Endothelial cell of umbilical vein (primary cell): ENCODE measurements at regions not wholly inside any gene's neighbourhood (a gene's known extent, or its start where the extent isn't known, plus 50 kb on each side); places are given as distances from the start of the nearest gene placed in this dataset.

Experiments
- BruUV-seq: library from RNA; stranded (reverse); fragments of 400-500 nt; replicated peaks from 2 replicates; lab custom pipeline; 2021; lab: Mats Ljungman, UMichigan
- CTCF ChIA-PET: fragments of 300-600, 350-600 bp; sonication (Branson Sonifier 250); formaldehyde crosslinking; loops from one replicate; lab custom pipeline; 2021; ENCODE audit warnings: antibody characterized with exemption, inconsistent platforms; lab: Charles Lee
- POLR2A ChIA-PET: fragments of 300-600, 350-600 bp; sonication (Branson Sonifier 250); formaldehyde crosslinking; loops from one replicate; lab custom pipeline; 2021; ENCODE audit warnings: antibody characterized with exemption, inconsistent platforms; lab: Charles Lee
- DNase-seq: peaks from one replicate; pipeline ENCODE4 v3.0.0-alpha.2; 2011; ENCODE audit warnings: low read depth, low spot score
- FAIRE-seq: peaks from 2 replicates; lab custom pipeline; 2011; peaks lifted over from hg19 to GRCh38; lab: Jason Lieb, UNC
- H2AFZ ChIP-seq: 2 replicates; pipeline ENCODE4 v1.6.0; 2012; ENCODE audit warnings: low read depth, low read length, control low read depth, inconsistent platforms
- H3K27ac ChIP-seq: 2 replicates; pipeline ENCODE4 v1.5.1; 2011; ENCODE audit warnings: low read depth, mild to moderate bottlenecking, control low read depth, low read length, moderate library complexity; ENCODE audit not compliant: insufficient read depth
- H3K27me3 ChIP-seq, 2 experiments: 2 replicates each; pipeline versions ENCODE4 v1.6.0 to v1.6.1; 2011; ENCODE audit warnings: low read length in 2 of 2, mixed read lengths in 1 of 2; ENCODE audit not compliant: control insufficient read depth in 2 of 2, insufficient read depth in 2 of 2
- H3K36me3 ChIP-seq, 2 experiments: 2 replicates in 1 of 2; 3 replicates in 1 of 2; pipeline ENCODE4 v1.5.1; 2011; ENCODE audit warnings: low read length in 2 of 2, mild to moderate bottlenecking in 1 of 2, moderate library complexity in 1 of 2; ENCODE audit not compliant: control insufficient read depth in 2 of 2, insufficient read depth in 2 of 2; ENCODE audit errors: extremely low read depth in 1 of 2
- H3K4me1 ChIP-seq: 3 replicates; pipeline ENCODE4 v1.5.1; 2011; ENCODE audit warnings: mild to moderate bottlenecking, low read length; ENCODE audit not compliant: control insufficient read depth, insufficient read depth; ENCODE audit errors: extremely low read depth
- H3K4me2 ChIP-seq: 2 replicates; pipeline ENCODE4 v1.6.1; 2011; ENCODE audit warnings: low read length, control low read depth, mixed read lengths; ENCODE audit not compliant: insufficient read depth
- H3K4me3 ChIP-seq, 3 experiments: fragments of 200-600 bp in 1 of 3; sonication (generic), shearing (Covaris generic) in 1 of 3; replicated peaks in 1 of 3; 2 replicates each; pipeline ENCODE4 v1.5.1; 2011 to 2016; ENCODE audit warnings: control low read depth in 3 of 3, low read length in 3 of 3, mild to moderate bottlenecking in 2 of 3, inconsistent platforms in 1 of 3, low read depth in 1 of 3, moderate library complexity in 1 of 3; ENCODE audit not compliant: insufficient read depth in 1 of 3
- H3K79me2 ChIP-seq: 2 replicates; pipeline ENCODE4 v1.6.0; 2012; ENCODE audit warnings: low read length, inconsistent platforms; ENCODE audit not compliant: control insufficient read depth, insufficient read depth
- H3K9ac ChIP-seq: replicated peaks from 2 replicates; pipeline ENCODE3; 2011; ENCODE audit warnings: low read length, control low read depth; ENCODE audit not compliant: insufficient read depth; ENCODE audit errors: extremely low read depth
- H3K9me1 ChIP-seq: replicated peaks from 3 replicates; pipeline ENCODE4 v1.6.0; 2011; ENCODE audit warnings: mild to moderate bottlenecking, low read length; ENCODE audit not compliant: control insufficient read depth, insufficient read depth; ENCODE audit errors: extremely low read depth
- H3K9me3 ChIP-seq: replicated peaks from 2 replicates; pipeline ENCODE4 v1.5.1; 2012; ENCODE audit warnings: low read length, inconsistent platforms; ENCODE audit not compliant: control insufficient read depth, insufficient read depth
- H4K20me1 ChIP-seq: replicated peaks from 2 replicates; pipeline ENCODE3; 2011; ENCODE audit warnings: mild to moderate bottlenecking, low read length; ENCODE audit not compliant: control insufficient read depth, insufficient read depth; ENCODE audit errors: extremely low read depth
- EZH2 ChIP-seq: IDR thresholded peaks from 2 replicates; pipeline ENCODE4 v1.6.1; 2012; ENCODE audit warnings: borderline replicate concordance, low read depth, mild to moderate bottlenecking, moderate library complexity, low read length, inconsistent platforms; ENCODE audit not compliant: severe bottlenecking
- FOS ChIP-seq: IDR thresholded peaks from 2 replicates; pipeline ENCODE4 v1.6.1; 2011; ENCODE audit warnings: mild to moderate bottlenecking, low read length, moderate library complexity, borderline replicate concordance; ENCODE audit not compliant: insufficient read depth
- GATA2 ChIP-seq: IDR thresholded peaks from 2 replicates; pipeline ENCODE4 v1.7.0; 2011; ENCODE audit warnings: low read depth, mild to moderate bottlenecking, moderate library complexity, mixed read lengths, low read length; ENCODE audit not compliant: insufficient read length, insufficient read depth
- JUN ChIP-seq: IDR thresholded peaks from 2 replicates; pipeline ENCODE4 v1.6.1; 2011; ENCODE audit warnings: borderline replicate concordance, low read depth; ENCODE audit not compliant: insufficient read length, insufficient read depth
- MYC ChIP-seq: IDR thresholded peaks from one replicate; pipeline ENCODE4 v1.6.1; 2011; ENCODE audit warnings: mild to moderate bottlenecking, low read depth, low read length
- POLR2A ChIP-seq: IDR thresholded peaks from 2 replicates; pipeline ENCODE4 v1.6.1; 2012; ENCODE audit warnings: low read depth, mild to moderate bottlenecking, control low read depth, low read length
- POLR2AphosphoS5 ChIP-seq: IDR thresholded peaks from 2 replicates; pipeline ENCODE4 v1.6.1; 2012; ENCODE audit warnings: low read depth, mild to moderate bottlenecking, control low read depth, low read length, moderate library complexity; ENCODE audit not compliant: insufficient read depth
- dilution Hi-C: fragments of 300-500 bp; cut with MboI; formaldehyde crosslinking; loops from one replicate; pipeline ENCODE4 v1.15.0; 2019; ENCODE audit warnings: low sequenced_read_pairs; ENCODE audit not compliant: extremely low pct_ligation_motif_present
- intact Hi-C: fragments of 100-400 bp; cut with micrococcal nuclease; formaldehyde crosslinking; loops from one replicate; pipeline ENCODE4 v1.10.0; 2022
- TF ChIP-seq, protein P1 (sequence below), 2 donors: IDR thresholded peaks; 1 replicate in 1 of 2; 2 replicates in 1 of 2; pipeline ENCODE4 v1.5.1; 2011; ENCODE audit warnings: low read length in 2 of 2, mild to moderate bottlenecking in 2 of 2, moderate library complexity in 2 of 2, control low read depth in 1 of 2, inconsistent platforms in 1 of 2, low read depth in 1 of 2; ENCODE audit not compliant: insufficient read depth in 1 of 2; ENCODE audit errors: extremely low read depth in 1 of 2
- TF ChIP-seq, protein P2 (sequence below): IDR thresholded peaks from 2 replicates; pipeline ENCODE4 v1.6.1; 2011; ENCODE audit not compliant: insufficient read depth, insufficient read length

GRCh38 chr12:89200217-89200616 lies 152.1 kb downstream of the DUSP6 start:
- Histone ChIP-seq H3K79me2 (no peaks in the 10 kb centered on the region), H3K27ac (no peak overlapping the region), H3K4me2 (no peak overlapping the region), H3K9ac (no peak overlapping the region), H2AFZ (no peak overlapping the region), H4K20me1 (no peaks in the 10 kb centered on the region), H3K4me3 (no peak overlapping the region), H3K27me3 (no peaks in the 10 kb centered on the region), H3K36me3 (no peaks in the 10 kb centered on the region), H3K9me3 (no peaks in the 10 kb centered on the region), H3K9me1 (no peaks in the 10 kb centered on the region), H3K4me1 (no peaks in the 10 kb centered on the region)
- TF ChIP-seq JUN, result no peak
- no peak for TF ChIP-seq MYC
- TF ChIP-seq, protein P1, sequence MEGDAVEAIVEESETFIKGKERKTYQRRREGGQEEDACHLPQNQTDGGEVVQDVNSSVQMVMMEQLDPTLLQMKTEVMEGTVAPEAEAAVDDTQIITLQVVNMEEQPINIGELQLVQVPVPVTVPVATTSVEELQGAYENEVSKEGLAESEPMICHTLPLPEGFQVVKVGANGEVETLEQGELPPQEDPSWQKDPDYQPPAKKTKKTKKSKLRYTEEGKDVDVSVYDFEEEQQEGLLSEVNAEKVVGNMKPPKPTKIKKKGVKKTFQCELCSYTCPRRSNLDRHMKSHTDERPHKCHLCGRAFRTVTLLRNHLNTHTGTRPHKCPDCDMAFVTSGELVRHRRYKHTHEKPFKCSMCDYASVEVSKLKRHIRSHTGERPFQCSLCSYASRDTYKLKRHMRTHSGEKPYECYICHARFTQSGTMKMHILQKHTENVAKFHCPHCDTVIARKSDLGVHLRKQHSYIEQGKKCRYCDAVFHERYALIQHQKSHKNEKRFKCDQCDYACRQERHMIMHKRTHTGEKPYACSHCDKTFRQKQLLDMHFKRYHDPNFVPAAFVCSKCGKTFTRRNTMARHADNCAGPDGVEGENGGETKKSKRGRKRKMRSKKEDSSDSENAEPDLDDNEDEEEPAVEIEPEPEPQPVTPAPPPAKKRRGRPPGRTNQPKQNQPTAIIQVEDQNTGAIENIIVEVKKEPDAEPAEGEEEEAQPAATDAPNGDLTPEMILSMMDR (IDR thresholded peaks at IDR 0.05; ENCODE audit: extremely low read depth in 1 of 2, insufficient read depth in 1 of 2, low read depth in 1 of 2, low read length in 2 of 2), result no peak
- no peak for TF ChIP-seq GATA2
- no peak for TF ChIP-seq POLR2AphosphoS5
- no peak for TF ChIP-seq EZH2
- TF ChIP-seq, protein P2, sequence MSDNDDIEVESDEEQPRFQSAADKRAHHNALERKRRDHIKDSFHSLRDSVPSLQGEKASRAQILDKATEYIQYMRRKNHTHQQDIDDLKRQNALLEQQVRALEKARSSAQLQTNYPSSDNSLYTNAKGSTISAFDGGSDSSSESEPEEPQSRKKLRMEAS, result no peak
- TF ChIP-seq FOS, result no peak
- no peak for TF ChIP-seq POLR2A
- intact Hi-C loops (no loop called here), dilution Hi-C loops (no loop called here)
- FAIRE-seq, result no peak
- POLR2A ChIA-PET, result no interaction called here
- DNase-seq, result no peak
- CTCF ChIA-PET, result no interaction called here
- BruUV-seq, result no TSS peak
